AG09319 (cell line): ENCODE measurements at regions not wholly inside any gene's neighbourhood (a gene's known extent, or its start where the extent isn't known, plus 50 kb on each side); places are given as distances from the start of the nearest gene placed in this dataset.

ENCODE experiments used
- DNase-seq: peaks from one replicate; pipeline ENCODE4 v3.0.0-alpha.2; 2010; ENCODE audit warnings: low read depth; ENCODE audit errors: extremely low read depth
- TF ChIP-seq, protein P1 (sequence below): IDR thresholded peaks from 2 replicates; pipeline ENCODE4 v1.5.1; 2011; ENCODE audit warnings: low read depth, mild to moderate bottlenecking, inconsistent platforms, low read length, moderate library complexity

DNA sequence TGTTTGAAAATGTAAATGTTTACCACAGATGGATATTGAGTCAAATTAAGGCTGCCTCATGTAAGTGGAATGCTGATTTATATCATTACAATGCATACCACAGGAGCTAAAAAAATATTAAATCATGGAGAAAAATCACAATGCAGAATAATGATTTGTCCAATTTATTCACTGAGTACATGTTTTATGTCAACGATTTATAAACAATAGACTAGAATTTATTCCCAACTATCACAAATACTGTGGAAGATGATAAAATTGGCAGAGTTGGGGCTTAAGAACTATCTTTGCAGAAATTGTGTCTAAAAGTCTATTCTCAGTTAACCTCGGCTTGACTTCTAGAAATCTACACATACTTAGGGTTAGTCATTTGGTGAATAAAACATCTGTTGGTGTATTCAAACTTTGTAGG is 472.1 kb upstream of the MARCKS start:
- TF ChIP-seq, protein P1, sequence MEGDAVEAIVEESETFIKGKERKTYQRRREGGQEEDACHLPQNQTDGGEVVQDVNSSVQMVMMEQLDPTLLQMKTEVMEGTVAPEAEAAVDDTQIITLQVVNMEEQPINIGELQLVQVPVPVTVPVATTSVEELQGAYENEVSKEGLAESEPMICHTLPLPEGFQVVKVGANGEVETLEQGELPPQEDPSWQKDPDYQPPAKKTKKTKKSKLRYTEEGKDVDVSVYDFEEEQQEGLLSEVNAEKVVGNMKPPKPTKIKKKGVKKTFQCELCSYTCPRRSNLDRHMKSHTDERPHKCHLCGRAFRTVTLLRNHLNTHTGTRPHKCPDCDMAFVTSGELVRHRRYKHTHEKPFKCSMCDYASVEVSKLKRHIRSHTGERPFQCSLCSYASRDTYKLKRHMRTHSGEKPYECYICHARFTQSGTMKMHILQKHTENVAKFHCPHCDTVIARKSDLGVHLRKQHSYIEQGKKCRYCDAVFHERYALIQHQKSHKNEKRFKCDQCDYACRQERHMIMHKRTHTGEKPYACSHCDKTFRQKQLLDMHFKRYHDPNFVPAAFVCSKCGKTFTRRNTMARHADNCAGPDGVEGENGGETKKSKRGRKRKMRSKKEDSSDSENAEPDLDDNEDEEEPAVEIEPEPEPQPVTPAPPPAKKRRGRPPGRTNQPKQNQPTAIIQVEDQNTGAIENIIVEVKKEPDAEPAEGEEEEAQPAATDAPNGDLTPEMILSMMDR, result no peak

DNA sequence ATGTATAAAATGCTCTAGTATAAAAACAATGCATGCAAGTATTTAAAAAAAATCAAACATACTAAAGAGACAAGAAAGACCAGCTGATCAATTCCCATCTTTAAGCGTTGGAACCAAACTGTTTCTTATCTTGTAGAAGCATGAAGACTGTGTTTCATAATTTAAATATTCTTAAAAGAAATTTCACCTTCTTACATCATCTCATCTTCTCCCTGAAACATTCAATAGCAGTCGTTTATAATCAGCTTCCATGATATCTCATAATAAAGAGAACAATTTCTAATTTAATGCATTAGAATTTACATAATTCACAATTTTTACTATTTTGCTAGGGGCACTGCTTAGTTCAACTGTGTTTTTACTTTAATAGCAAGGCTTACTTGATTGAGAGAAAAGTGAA is 468.1 kb upstream of the MARCKS start:
- DNase-seq, result no peak
- TF ChIP-seq, protein P1, result no peak

More for the DNA sequence above, 472.1 kb upstream of the MARCKS start:
- no peak for DNase-seq

- TF ChIP-seq, protein P1, result no peak
- DNase-seq, result no peak
These were observed 464.5 kb upstream of the MARCKS start for GRCh38 chr6:113392551-113393055.

GRCh38 chr6:113394216-113394615 is 462.9 kb upstream of the MARCKS start:
- TF ChIP-seq, protein P1, result no peak

DNA sequence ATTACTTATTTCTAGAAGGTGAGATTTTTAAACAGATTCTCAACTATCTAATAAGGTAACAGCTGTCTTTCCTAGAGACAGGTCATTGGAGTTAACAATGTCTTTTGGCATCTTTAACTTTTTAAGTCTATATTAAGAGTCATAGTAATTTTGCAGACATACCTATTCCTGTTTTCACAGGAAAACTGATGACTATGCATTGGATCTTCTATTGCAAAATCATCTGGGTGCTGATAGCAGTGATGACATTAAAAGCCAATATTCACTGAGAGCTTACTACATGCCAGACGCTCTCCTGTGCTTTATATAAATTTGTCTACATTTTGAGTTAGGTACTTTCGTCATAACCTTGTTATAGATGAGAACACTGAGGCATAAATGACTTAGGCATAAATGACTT is 462.4 kb upstream of the MARCKS start:
- no peak for DNase-seq
- TF ChIP-seq, protein P1, result no peak

More at GRCh38 chr6:113394216-113394615, 462.9 kb upstream of the MARCKS start:
- DNase-seq, result no peak

- TF ChIP-seq, protein P1, result no peak
- no peak for DNase-seq
These were observed 460.4 kb upstream of the MARCKS start for GRCh38 chr6:113396730-113397129.

GRCh38 chr6:113397236-113397635 is 459.9 kb upstream of the MARCKS start:
- DNase-seq, result no peak
- TF ChIP-seq, protein P1, result no peak
